ENCODE measurements at regions not wholly inside any gene's neighbourhood (a gene's known extent, or its start where the extent isn't known, plus 50 kb on each side); places are given as distances from the start of the nearest gene placed in this dataset.

DNA sequence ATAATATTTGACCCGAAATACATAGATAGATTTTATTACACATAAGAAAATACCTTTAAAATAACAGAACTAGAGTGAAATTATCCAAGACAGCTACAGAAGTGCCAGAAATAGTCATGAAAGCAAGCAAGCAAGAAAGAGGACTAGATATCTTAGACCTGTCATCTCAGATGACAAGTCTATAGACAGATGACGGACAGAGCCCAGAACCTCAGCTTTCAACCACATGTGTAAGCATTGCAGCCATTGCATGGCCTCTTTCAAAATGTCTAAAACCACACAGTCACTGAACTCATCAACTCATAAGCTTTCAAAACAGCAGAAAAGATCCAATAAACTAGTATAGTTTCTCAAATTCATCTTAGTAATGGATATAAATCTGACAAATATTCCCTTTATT lies 59.8 kb upstream of the FHIT start:
- no peak for DNase-seq (ENCODE audit: low spot score)

- DNase-seq (ENCODE audit: low spot score) = peak; percentile 8
Observed at GRCh38 chr3:61315871-61316270, 64.6 kb upstream of the FHIT start.

GRCh38 chr3:61323094-61323493 lies 71.8 kb upstream of the FHIT start:
- DNase-seq (ENCODE audit: low spot score) = no peak

DNA sequence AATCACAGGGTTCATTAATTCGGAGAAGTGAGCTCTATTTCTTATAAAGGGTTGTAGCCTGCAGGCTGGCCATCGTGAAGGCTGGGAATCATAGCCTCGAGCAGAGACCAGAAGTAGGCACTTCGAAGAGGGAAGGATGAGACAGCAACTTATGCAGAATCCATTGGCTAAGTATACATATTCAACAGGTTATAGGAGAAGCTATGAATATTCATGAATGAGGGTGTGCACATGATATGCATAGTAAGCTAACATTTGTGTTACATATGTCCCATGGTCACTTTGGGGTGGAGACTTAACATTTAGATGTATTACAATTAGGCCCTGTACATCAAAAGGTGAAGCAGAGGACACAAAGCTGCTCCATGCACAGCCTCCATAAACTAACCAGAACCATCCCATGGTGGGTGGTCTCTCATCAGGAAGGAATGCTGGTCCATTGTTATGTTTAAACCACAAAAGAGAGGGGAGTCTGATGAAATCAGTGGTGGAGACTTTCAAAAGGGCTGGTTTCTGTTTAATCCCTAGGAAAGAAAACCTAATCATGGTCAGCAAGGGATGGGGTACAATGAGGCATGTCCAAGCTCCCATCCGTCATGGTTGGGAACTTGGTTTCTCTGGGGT lies 80.8 kb upstream of the FHIT start:
- DNase-seq (ENCODE audit: low spot score) = peak; percentile 2

- no peak for DNase-seq (ENCODE audit: low spot score)
Observed at GRCh38 chr3:61333192-61333961, 82.1 kb upstream of the FHIT start.

DNA sequence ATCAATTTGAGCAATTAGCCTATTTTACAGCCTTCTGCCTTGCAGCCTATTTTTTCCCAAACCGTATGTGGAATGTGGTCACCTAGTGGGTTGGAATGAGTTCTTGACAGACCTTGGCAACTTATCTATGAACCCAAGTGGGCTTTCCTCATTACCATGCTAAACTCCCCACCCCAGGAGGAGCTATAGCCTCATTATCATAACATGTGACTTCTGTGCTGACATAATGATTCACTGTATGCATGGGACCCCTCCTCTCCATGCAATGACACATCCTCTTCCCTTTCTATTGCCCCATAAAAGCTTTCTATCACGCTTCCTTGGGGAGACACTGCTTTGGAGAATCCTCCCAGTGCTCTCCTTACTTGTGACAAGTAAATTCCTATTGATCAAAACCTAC lies 83.5 kb upstream of the FHIT start:
- no peak for DNase-seq (ENCODE audit: low spot score)

DNA sequence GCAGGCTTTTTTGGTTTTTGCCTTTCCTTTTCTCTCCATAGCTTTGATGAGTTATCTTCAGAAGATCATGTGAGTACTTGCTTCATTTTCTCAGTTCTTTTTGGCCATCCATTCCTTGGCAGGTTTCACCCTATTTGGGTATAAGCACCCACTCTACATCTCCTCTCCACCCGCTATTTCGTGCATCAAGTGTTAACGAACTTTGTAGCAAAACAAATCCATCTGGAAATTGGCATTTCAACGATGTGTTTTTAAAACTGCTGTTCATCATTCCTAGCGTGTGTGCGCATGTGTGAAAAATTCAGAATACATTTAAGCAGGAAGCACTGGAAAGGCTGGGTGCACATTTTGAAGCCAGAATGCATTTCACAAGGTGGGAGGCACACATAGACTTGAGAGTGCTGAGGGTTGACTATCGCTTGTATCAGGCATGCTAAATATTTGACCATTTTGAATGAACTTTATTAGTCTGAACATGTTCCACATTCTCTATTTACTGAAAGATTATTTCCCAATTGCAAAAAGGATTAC lies 89.7 kb upstream of the FHIT start:
- DNase-seq (ENCODE audit: low spot score) = no peak

- DNase-seq (ENCODE audit: low spot score) = no peak
Observed at GRCh38 chr3:61343543-61343942, 92.3 kb upstream of the FHIT start.

- DNase-seq (ENCODE audit: low spot score) = no peak
Observed at GRCh38 chr3:61345020-61345419, 93.8 kb upstream of the FHIT start.

- no peak for DNase-seq (ENCODE audit: low spot score)
Observed at GRCh38 chr3:61347981-61348380, 96.7 kb upstream of the FHIT start.

DNA sequence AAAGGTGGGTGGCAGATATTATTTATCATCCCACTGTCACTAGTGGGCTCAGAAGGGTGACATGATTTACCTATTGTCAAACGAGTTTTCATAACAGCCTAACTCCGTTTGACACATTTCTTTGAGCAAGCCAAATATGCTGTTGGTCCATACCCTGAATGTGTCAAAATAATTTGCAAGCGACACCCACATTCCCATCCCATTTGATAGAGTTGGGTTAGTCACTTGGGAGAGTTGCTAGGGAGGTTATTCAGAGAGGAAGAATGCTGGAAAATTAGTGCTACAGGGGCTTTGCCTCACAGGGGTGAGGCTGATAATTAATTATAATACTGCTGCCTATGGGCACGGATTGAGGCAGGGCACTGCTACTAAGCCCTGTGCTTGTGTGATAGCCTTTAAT lies 98.5 kb upstream of the FHIT start:
- no peak for DNase-seq (ENCODE audit: low spot score)

GRCh38 chr3:61350782-61351309 lies 99.6 kb upstream of the FHIT start:
- DNase-seq (ENCODE audit: low spot score) = no peak

DNA sequence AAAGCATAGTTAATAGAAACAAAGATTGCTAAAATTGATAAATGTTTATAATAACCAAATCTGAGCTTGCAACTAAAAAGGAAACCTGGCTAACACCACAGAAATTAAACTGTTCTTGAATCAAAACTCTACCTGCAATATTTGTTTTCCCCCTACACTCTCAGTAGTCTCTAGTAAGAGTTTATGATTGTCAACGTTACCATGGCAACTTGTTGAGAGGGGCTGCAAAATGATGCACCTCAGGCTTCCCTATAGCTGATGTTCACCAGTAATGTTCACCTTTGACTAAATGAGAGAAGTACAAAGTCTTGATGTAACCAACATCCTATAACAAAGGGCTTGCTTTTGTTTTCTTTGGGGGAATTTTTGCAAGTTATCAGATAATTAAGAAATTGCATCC lies 101.1 kb upstream of the FHIT start:
- DNase-seq (ENCODE audit: low spot score) = no peak

DNA sequence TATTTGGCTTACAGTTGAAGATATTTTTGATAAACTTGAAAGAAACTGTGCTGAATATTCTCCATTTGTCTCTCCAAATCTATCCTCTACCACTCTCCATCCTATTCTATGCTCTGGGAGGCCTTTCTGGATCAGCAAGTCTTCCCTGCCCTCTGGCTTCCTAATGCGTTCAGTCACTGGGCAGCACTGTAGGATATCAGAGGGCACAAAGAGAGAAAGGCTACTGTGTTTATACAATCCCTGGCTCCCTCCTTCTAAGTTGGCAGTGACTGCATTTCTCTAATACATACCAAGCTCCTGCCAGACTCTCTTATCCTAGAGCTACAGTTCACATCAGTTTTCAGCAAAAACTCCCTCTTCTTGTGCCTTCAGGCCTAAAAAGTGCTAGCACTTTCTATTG lies 102.1 kb upstream of the FHIT start:
- no peak for DNase-seq (ENCODE audit: low spot score)

DNA sequence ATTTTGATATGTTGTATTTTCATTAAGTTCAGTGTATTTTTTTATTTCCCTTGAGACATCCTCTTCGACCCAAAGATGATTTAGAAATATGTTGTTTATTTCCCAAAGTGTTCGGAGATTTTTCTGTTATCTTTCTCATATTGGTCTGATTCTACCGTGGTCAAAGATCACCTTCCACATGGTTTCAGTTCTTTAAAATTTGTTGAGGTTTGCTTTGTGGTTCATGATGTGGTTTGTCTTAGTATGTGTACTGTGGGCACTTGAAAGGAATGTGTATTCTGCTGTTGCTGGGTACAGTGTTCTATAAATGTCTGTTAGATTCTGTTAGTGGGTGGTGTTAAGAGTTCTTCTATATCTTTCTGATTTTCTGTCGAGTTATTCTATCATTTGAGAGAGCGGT lies 103.4 kb upstream of the FHIT start:
- peak; percentile 6 for DNase-seq (ENCODE audit: low spot score)

- no peak for DNase-seq (ENCODE audit: low spot score)
Observed at GRCh38 chr3:61356685-61357084, 105.4 kb upstream of the FHIT start.

- no peak for DNase-seq (ENCODE audit: low spot score)
Observed at GRCh38 chr3:61357902-61358301, 106.7 kb upstream of the FHIT start.

DNA sequence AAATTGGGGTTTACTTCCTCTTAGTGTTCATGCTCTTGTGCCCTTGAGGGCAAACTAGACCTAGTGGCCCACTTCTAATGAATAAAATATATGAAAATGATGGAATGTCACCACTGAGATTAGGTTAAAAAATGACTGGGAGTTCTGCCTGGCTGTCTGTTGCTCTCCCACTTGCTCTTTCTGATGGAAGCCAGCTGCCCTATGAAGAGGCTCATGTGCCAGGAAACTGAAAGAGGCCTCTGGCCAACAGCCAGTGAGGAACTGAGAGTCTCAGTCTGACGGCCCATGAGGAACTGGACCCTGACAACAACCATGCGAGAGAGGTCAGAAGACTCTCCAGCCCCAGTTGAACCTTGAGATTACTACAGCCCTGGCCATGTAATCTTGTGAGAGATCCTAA lies 107.1 kb upstream of the FHIT start:
- DNase-seq (ENCODE audit: low spot score) = no peak

DNA sequence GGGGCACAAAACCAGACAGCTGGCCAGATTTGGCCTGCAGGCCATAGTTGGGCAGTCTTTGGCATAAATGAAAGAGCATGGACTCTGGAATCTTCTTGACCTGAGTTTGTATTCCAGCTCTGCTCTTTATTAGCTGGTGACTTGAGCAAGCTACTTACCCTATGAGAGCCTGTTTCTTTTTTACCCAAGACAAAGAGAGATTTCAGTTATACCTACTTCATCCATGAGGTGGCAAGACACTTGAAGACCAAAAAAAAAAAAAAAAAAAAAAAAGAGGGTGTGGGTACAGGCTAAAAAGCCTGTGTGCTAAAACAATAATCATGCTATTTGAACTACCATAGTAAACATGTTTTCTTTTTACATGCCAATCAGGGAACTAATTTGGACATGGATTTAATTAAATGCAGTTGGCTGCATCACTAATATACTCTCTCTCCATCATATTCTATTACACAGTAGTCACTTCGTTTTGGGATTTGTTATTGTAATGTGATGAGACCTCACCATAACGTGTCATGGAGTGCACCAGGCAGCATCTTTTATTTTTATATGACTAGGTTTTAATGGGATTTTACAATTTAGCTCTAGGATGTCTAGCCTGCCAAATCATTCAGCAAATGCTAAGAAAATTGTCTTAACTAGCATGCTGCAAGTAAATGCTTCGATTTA lies 109.2 kb upstream of the FHIT start:
- no peak for DNase-seq (ENCODE audit: low spot score)

DNA sequence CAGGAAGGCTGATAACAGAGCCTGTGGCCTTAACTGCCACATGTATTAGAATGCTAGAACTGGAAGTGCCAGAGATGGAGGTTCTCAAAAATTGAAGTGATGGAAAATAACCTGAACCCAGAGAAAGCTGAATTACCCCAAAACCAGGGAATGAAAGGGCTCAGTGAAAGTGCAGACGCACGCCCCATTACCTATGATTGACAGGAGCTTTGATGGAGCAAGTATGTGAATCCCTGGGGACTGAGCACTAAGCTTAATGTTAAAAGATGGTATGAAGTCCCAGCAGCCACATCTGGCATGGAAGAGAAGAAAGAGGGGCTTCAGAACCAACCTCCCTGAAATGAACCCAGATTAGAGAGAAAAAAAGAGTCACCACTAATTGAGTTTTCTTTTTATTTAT lies 118.4 kb upstream of the FHIT start:
- DNase-seq (ENCODE audit: low spot score) = no peak

- peak; percentile 30 for DNase-seq (ENCODE audit: low spot score)
Observed at GRCh38 chr3:61371123-61371522, 119.9 kb upstream of the FHIT start.

GRCh38 chr3:61372723-61373122 lies 121.5 kb upstream of the FHIT start:
- DNase-seq (ENCODE audit: low spot score) = no peak

GRCh38 chr3:61378311-61378710 lies 127.1 kb upstream of the FHIT start:
- no peak for DNase-seq (ENCODE audit: low spot score)
